ENCODE measurements at regions not wholly inside any gene's neighbourhood (a gene's known extent, or its start where the extent isn't known, plus 50 kb on each side); places are given as distances from the start of the nearest gene placed in this dataset.
"Not testable (repeated sequence)": the region's sequence is repeated elsewhere in the genome, so short reads cannot be mapped to it uniquely, and the experiment has no call there.

- no peak for DNase-seq
These were observed 111.0 kb upstream of the TMEM170B start for GRCh38 chr6:11426571-11426970.

- no peak for DNase-seq
These were observed 111.7 kb upstream of the TMEM170B start for GRCh38 chr6:11425876-11426275.

- no peak for DNase-seq
These were observed 112.1 kb upstream of the TMEM170B start for GRCh38 chr6:11425431-11425871.

- DNase-seq = no peak
These were observed 113.0 kb upstream of the TMEM170B start for GRCh38 chr6:11424395-11425034.

GRCh38 chr6:11423667-11424066 lies 113.9 kb upstream of the TMEM170B start:
- DNase-seq = no peak

GRCh38 chr6:11423072-11423471 lies 114.5 kb upstream of the TMEM170B start:
- no peak for DNase-seq

GRCh38 chr6:11419763-11420453 lies 117.6 kb upstream of the TMEM170B start:
- no peak for DNase-seq

GRCh38 chr6:11418290-11418905 lies 119.2 kb upstream of the TMEM170B start:
- DNase-seq = no peak

- DNase-seq = no peak
These were observed 120.5 kb upstream of the TMEM170B start for GRCh38 chr6:11416936-11417576.

- not testable (repeated sequence) for DNase-seq
These were observed 121.2 kb upstream of the TMEM170B start for GRCh38 chr6:11416099-11416935.

- no peak for DNase-seq
These were observed 122.0 kb upstream of the TMEM170B start for GRCh38 chr6:11415557-11415956.

GRCh38 chr6:11414176-11414963 lies 123.2 kb upstream of the TMEM170B start:
- peak; percentile 68 for DNase-seq

- no peak for DNase-seq
These were observed 123.8 kb upstream of the TMEM170B start for GRCh38 chr6:11413728-11414127.

GRCh38 chr6:11413117-11413687 lies 124.3 kb upstream of the TMEM170B start:
- no peak for DNase-seq

- no peak for DNase-seq
These were observed 124.9 kb upstream of the TMEM170B start for GRCh38 chr6:11412616-11413015.

GRCh38 chr6:11412011-11412424 lies 125.5 kb upstream of the TMEM170B start:
- DNase-seq = no peak

- DNase-seq = no peak
These were observed 126.0 kb upstream of the TMEM170B start for GRCh38 chr6:11411593-11411992.

GRCh38 chr6:11410539-11411307 lies 126.8 kb upstream of the TMEM170B start:
- no peak for DNase-seq

- DNase-seq = no peak
These were observed 128.2 kb upstream of the TMEM170B start for GRCh38 chr6:11409371-11409770.

- no peak for DNase-seq
These were observed 130.1 kb upstream of the TMEM170B start for GRCh38 chr6:11407414-11407813.

- DNase-seq = no peak
These were observed 132.7 kb upstream of the TMEM170B start for GRCh38 chr6:11404838-11405237.

Data from central memory CD4-positive, alpha-beta T cell (primary cell).